ENCODE measurements at regions not wholly inside any gene's neighbourhood (a gene's known extent, or its start where the extent isn't known, plus 50 kb on each side); places are given as distances from the start of the nearest gene placed in this dataset.
"Not testable (repeated sequence)": the region's sequence is repeated elsewhere in the genome, so short reads cannot be mapped to it uniquely, and the experiment has no call there.

- peak; percentile 5 for DNase-seq (ENCODE audit: low spot score)
These were observed 167.8 kb downstream of the PCDH10 start for GRCh38 chr4:133316909-133317308.

DNA sequence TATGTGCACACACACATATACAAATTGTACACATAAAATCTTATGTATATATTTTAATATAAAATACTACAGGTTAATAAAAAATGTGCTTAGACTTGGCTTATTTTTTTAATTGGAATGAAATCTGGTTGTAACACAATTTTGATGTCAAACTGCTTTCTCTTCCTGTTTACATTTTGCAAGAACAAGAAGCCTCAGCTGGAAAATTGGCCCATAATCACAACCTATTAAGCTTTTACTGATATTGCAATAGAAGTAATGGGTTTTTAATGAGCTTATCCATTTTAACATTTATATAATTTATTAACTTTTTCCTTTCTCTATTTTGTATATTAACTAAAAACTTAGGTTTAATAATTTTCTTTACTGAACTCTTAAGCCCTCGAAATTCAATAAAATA lies 165.9 kb downstream of the PCDH10 start:
- DNase-seq (ENCODE audit: low spot score) = no peak

GRCh38 chr4:133287396-133287795 lies 138.3 kb downstream of the PCDH10 start:
- no peak for DNase-seq (ENCODE audit: low spot score)

GRCh38 chr4:133278591-133278990 lies 129.5 kb downstream of the PCDH10 start:
- DNase-seq (ENCODE audit: low spot score) = no peak

DNA sequence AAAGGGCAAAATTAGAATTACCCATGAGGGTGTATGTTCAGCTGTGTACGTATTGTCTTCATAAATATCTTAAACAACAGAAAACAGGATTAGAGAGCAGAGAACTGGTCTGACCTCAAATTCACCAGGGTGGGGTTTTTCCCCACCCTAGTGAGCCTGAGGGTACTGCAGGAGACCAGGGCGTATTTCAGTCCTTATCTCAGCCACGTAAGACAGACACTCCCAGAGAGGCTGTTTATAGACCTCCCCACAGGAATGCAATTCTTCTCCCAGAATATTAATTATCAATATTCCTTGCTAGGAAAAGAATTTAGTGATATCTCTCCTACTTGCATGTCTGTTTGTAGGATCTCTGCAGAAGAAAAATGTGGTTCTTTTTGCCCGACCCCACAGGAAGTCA lies 128.8 kb downstream of the PCDH10 start:
- DNase-seq (ENCODE audit: low spot score) = not testable (repeated sequence)

DNA sequence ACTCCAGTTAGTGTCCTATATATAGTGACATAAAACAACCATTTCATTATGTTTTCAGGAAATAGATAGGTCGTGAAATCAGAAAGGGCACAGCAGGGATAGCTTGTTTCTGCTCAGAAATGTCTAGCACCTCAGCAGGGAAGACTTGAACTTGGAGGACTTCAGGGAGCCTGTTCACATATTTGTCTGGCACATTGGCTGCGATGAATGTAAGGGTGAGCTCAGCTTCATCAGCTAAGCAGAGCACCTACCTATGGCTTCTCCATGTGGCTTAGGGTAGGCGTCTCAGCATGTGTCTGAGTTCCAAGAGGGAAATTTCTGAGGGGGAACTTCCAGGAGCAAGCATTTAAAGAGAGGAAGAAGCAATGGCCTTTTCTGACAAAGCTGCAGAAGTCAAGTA lies 126.2 kb downstream of the PCDH10 start:
- no peak for DNase-seq (ENCODE audit: low spot score)

GRCh38 chr4:133273401-133273800 lies 124.3 kb downstream of the PCDH10 start:
- no peak for DNase-seq (ENCODE audit: low spot score)

GRCh38 chr4:133270021-133270570 lies 121.0 kb downstream of the PCDH10 start:
- DNase-seq (ENCODE audit: low spot score) = no peak

GRCh38 chr4:133268205-133268604 lies 119.1 kb downstream of the PCDH10 start:
- no peak for DNase-seq (ENCODE audit: low spot score)

DNA sequence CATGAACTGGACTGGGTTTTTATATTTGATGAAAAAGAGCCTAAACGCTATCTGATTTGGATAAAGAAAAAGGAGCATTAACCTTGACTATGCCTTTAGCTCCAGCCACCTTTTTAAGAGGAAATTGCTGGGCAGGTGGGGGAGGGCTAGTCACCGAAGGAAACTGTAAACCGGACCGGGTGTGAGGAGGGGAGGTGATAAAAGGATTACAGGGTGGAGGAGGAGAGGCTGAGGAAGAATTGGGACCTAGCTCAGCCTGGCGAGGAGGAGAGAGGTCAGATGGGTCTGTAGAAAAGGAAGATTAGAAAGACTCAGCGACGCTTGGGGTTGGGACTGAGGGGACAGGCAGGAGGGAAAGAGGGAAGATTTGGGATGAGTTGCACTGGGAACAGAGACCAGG lies 118.4 kb downstream of the PCDH10 start:
- not testable (repeated sequence) for DNase-seq (ENCODE audit: low spot score)

DNA sequence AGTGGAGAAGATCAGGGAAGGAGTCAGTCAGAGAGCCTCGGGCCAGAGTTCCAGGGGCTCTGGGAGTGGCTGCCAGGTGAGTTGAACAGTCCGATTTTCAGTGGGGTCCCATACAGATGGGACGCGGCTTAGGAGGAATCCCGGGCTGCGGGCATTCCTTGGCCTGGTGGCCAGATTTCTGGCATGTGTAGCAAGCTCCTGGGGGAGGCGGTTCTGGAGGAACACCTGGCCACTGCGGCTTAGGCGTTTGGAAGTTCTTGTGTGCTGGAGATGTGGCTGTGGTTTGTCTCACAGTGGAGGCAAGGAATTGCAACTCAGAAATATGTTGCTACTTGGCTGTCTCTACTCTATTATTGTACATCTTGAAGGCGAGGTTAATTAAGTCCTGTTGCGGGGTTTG lies 117.9 kb downstream of the PCDH10 start:
- DNase-seq (ENCODE audit: low spot score) = not testable (repeated sequence)

- DNase-seq (ENCODE audit: low spot score) = not testable (repeated sequence)
These were observed 115.2 kb downstream of the PCDH10 start for GRCh38 chr4:133264251-133264650.

DNA sequence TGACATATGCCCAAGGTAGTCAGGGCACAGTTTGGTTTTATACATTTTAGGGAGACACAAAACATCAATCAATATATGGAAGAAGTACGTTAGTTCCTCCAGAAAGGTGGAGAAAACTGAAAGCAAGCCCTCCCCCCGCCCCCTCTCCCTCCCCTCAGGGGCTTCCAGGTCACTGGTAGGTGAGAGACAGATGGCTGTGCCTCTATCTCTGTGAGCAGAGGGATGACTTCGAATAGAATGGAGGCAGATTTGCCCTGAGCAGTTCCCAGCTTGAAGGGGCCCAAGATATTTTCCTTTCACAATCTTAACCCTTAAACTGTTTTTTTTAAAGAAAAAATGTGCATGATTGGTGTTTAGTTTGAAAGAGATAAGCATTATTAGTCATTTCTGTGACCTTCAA lies 114.0 kb downstream of the PCDH10 start:
- DNase-seq (ENCODE audit: low spot score) = no peak

DNA sequence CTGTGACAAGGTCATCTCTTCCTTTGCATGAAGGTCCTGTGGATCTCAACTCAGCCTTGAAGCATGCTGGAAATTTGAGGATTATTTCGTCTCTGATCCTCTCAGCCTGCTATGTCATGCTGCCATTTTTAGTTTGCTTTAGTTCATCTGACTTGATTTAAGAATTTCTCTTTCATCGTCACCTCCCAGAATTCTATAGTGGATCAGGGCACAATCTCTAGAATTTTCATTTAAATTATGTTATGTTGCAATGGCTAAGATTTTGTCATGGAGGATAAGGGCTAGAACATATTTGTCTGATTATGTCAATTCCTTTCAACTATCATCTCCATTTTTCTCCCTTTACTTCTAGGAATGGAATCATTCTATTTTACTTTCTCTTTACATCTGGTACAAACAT lies 98.8 kb downstream of the PCDH10 start:
- DNase-seq (ENCODE audit: low spot score) = no peak

GRCh38 chr4:133245226-133245625 lies 96.1 kb downstream of the PCDH10 start:
- no peak for DNase-seq (ENCODE audit: low spot score)
